Suprapubic skin (tissue), 4 donors: ENCODE measurements at regions not wholly inside any gene's neighbourhood (a gene's known extent, or its start where the extent isn't known, plus 50 kb on each side); places are given as distances from the start of the nearest gene placed in this dataset.

Experiments used
- DNase-seq, 2 donors: peaks; one replicate each; pipeline ENCODE4 v3.0.0-alpha.2; 2019; ENCODE audit warnings: low spot score in 2 of 2
- H3K27ac ChIP-seq: fragments of 200-600 bp; sonication (generic); one replicate; pipeline ENCODE4 v1.5.1; 2019
- H3K27me3 ChIP-seq: fragments of 200-600 bp; sonication (generic); one replicate; pipeline ENCODE4 v1.5.1; 2019
- H3K36me3 ChIP-seq: fragments of 200-600 bp; sonication (generic); one replicate; pipeline ENCODE4 v1.5.1; 2019
- H3K4me1 ChIP-seq: fragments of 200-600 bp; sonication (generic); one replicate; pipeline ENCODE4 v1.5.1; 2019
- H3K4me3 ChIP-seq: fragments of 200-600 bp; sonication (generic); one replicate; pipeline ENCODE4 v1.5.1; 2019; ENCODE audit warnings: mild to moderate bottlenecking
- H3K9me3 ChIP-seq: fragments of 200-600 bp; sonication (generic); one replicate; pipeline ENCODE4 v1.5.1; 2019
- CTCF ChIP-seq, 2 donors: fragments of 200-600 bp in 1 of 2; fragments of 450-650 bp in 1 of 2; sonication (generic) in 1 of 2; IDR thresholded peaks; one replicate each; pipeline ENCODE4 v1.5.1; 2016 to 2019; ENCODE audit warnings: antibody characterized with exemption in 2 of 2, mild to moderate bottlenecking in 1 of 2, moderate library complexity in 1 of 2
- EP300 ChIP-seq: sonication (generic); formaldehyde crosslinking; IDR thresholded peaks from one replicate; pipeline ENCODE4 v1.6.1; 2017; ENCODE audit warnings: antibody characterized with exemption
- POLR2A ChIP-seq, 2 donors: fragments of 450-650 bp; IDR thresholded peaks; one replicate each; pipeline ENCODE4 v1.6.1; 2017; ENCODE audit warnings: antibody characterized with exemption in 2 of 2, mild to moderate bottlenecking in 2 of 2, moderate library complexity in 2 of 2
- POLR2AphosphoS5 ChIP-seq, 3 donors: sonication (generic); formaldehyde crosslinking; IDR thresholded peaks; one replicate each; pipeline ENCODE4 v1.6.1; 2017; ENCODE audit warnings: antibody characterized with exemption in 3 of 3
- WGBS: methylation state at CpG from one replicate; pipeline ENCODE4 v1.1.5; 2018; 5-methylcytosine and 5-hydroxymethylcytosine counted together

DNA sequence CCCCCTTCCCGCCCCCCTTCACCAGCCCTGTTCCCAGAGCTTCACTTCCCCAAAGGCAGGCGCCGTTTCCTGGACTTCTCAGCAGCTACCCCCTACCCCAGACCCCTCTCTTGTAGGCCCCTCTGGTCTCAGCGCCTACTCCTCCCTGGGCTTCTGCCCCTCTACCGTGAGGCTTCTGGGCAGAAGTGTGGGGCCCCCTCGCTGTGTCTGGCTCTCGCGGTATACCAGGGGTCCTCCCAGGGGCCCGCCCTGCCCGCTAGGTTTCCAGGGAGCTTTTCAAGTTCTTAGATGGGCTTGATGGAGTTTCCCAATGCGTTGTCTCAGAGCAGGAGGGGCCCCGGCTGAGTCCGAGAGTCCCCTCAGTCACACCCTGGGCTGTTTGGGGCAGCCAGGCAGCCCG, 247.1 kb downstream of the SEC14L1 start:
- Histone ChIP-seq H3K27ac (peak overlapping the region; percentile 60), H3K9me3 (no peaks in the 10 kb centered on the region), H3K4me3 (no peak overlapping the region), H3K27me3 (no peaks in the 10 kb centered on the region), H3K36me3 (no peaks in the 10 kb centered on the region), H3K4me1 (peaks cover 96% of the 10 kb centered on the region)
- TF ChIP-seq POLR2AphosphoS5 (IDR thresholded peaks at IDR 0.05) (no peak), EP300 (no peak), CTCF (IDR thresholded peaks at IDR 0.05) (no peak), POLR2A (IDR thresholded peaks at IDR 0.05) (no peak)
- WGBS: 80% methylated on average over 13 of the region's 14 CpGs
- no peak for DNase-seq

DNA sequence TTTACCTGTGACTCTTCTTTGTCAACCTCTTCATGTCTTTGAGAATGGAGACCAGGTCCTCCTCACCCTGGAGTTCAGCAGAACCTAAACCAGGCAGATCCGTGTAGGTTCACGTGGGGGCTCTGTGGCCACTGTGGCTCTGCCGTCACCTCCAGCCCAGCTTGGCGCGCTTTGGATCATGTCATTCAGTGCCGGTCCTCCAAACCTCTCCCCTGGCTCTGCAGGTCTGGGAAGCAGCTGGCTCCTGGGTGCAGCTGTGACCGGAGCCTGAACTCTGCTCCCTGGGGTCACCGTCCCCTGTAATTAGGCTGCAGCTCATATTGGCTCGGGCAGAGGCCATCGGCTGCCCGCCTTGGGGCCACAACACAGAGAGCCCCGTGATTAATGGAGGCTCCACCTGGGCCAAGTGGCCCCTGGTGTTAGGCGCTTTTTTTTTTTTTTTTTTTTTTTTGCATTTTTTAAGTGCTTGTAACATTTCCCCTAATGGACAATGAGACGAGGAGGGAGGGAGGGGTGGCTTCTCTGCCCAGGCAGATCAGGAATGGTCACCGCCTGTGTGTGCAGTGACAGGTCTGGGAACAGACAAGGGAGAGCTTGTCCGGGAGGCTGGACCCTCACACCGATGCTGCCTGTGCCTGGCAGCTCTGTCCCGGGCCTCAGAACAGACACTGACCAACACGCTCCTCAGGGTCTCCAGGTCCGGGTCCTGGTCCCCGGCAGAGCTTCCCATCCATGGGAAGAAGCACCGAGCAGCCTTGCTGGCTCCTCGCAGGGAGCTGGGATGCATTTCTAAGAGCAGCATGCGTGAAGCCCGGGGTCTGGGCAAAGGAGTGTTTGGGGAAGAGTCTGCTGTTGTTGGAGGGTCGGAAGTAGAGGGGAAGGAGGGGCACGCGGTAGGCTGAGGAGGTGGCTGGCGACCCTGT, 247.9 kb downstream of the SEC14L1 start:
- no peaks in the 10 kb centered on the region for H3K9me3 ChIP-seq
- TF ChIP-seq CTCF (IDR thresholded peaks at IDR 0.05) (no peak), POLR2AphosphoS5 (IDR thresholded peaks at IDR 0.05) (no peak), EP300 (no peak), POLR2A (IDR thresholded peaks at IDR 0.05) (no peak)
- no peak for DNase-seq
- WGBS: 59% methylated on average over 29 of the region's 29 CpGs
- H3K4me3 ChIP-seq: no peak overlapping the region
- H3K4me1 ChIP-seq: peaks cover 96% of the 10 kb centered on the region
- no peaks in the 10 kb centered on the region for H3K27me3 ChIP-seq
- H3K27ac ChIP-seq: peak overlapping the region; percentile 85
- no peaks in the 10 kb centered on the region for H3K36me3 ChIP-seq

DNA sequence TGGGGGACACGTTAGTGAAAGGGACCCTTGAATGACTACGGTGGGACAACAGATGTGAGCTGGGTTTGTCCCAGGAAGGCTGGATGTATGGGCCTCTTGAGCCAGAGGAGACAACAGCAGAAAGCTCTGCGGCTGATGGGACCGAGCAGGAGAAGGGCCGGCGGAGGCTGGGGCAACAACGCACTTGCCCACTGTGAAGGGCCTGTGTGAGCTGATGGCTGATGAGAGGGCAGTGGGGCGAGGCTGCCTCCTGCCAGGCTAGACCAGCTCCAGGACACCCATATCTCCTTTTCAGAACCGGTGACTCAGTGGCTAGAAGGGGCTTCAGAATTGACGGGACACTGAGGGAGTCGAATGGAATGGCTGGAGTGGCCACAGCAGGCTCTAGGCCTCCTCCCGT, 250.1 kb downstream of the SEC14L1 start:
- H3K4me1 ChIP-seq: peaks cover 93% of the 10 kb centered on the region
- no peaks in the 10 kb centered on the region for H3K36me3 ChIP-seq
- H3K9me3 ChIP-seq: no peaks in the 10 kb centered on the region
- DNase-seq: no peak
- no peak overlapping the region for H3K4me3 ChIP-seq
- H3K27me3 ChIP-seq: no peaks in the 10 kb centered on the region
- 86% methylated on average over 8 of the region's 12 CpGs for WGBS
- no peak for TF ChIP-seq POLR2AphosphoS5 (IDR thresholded peaks at IDR 0.05)
- no peak for TF ChIP-seq POLR2A (IDR thresholded peaks at IDR 0.05)
- no peak for TF ChIP-seq EP300
- no peak for TF ChIP-seq CTCF (IDR thresholded peaks at IDR 0.05)
- H3K27ac ChIP-seq: peak overlapping the region; percentile 85

GRCh38 chr17:77391668-77392375, 251.1 kb downstream of the SEC14L1 start:
- 11% methylated on average over 3 of the region's 7 CpGs for WGBS
- Histone ChIP-seq H3K36me3 (no peaks in the 10 kb centered on the region), H3K4me3 (no peak overlapping the region), H3K27ac (peak overlapping the region; percentile 85), H3K9me3 (no peaks in the 10 kb centered on the region), H3K27me3 (no peaks in the 10 kb centered on the region), H3K4me1 (peaks cover 84% of the 10 kb centered on the region)
- DNase-seq: peak in 1 of 2 donors; percentile 90
- TF ChIP-seq EP300 (no peak), POLR2AphosphoS5 (IDR thresholded peaks at IDR 0.05) (peak in 1 of 3 donors; percentile 40)

GRCh38 chr17:77392376-77393273, 251.9 kb downstream of the SEC14L1 start:
- Histone ChIP-seq H3K4me3 (no peak overlapping the region), H3K27me3 (no peaks in the 10 kb centered on the region), H3K9me3 (no peaks in the 10 kb centered on the region), H3K36me3 (no peaks in the 10 kb centered on the region), H3K4me1 (peaks cover 84% of the 10 kb centered on the region), H3K27ac (peak overlapping the region; percentile 85)
- TF ChIP-seq POLR2AphosphoS5 (IDR thresholded peaks at IDR 0.05): no peak
- TF ChIP-seq POLR2A (IDR thresholded peaks at IDR 0.05): no peak
- TF ChIP-seq EP300: no peak
- TF ChIP-seq CTCF (IDR thresholded peaks at IDR 0.05): no peak
- no peak for DNase-seq
- WGBS: 24% methylated on average over 13 of the region's 16 CpGs
